ENCODE measurements at regions not wholly inside any gene's neighbourhood (a gene's known extent, or its start where the extent isn't known, plus 50 kb on each side); places are given as distances from the start of the nearest gene placed in this dataset.

DNA sequence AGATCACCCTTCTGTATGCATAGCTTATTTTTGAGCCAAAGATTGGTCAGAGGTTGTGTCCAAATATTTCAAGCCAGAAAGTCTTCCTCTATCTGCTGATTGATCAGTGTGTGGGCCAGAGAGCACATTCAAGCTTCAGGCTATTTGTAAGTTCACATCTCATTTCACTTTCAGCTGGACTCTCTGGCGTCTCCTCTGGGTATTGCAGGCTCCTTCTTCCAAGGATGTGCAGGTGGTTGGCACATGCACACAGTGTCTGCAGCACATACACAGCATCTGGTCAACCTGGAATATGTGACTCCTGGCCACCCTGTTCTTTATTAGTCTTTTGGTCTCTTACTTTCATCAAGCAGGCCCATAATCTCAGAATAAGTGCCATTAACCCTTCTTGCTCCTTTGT, 516.1 kb downstream of the ANXA1 start:
- TF ChIP-seq EP300 (IDR thresholded peaks at IDR 0.05) (no peak), POLR2A (IDR thresholded peaks at IDR 0.05; ENCODE audit: low read depth) (no peak)
- TF ChIP-seq, protein P1, sequence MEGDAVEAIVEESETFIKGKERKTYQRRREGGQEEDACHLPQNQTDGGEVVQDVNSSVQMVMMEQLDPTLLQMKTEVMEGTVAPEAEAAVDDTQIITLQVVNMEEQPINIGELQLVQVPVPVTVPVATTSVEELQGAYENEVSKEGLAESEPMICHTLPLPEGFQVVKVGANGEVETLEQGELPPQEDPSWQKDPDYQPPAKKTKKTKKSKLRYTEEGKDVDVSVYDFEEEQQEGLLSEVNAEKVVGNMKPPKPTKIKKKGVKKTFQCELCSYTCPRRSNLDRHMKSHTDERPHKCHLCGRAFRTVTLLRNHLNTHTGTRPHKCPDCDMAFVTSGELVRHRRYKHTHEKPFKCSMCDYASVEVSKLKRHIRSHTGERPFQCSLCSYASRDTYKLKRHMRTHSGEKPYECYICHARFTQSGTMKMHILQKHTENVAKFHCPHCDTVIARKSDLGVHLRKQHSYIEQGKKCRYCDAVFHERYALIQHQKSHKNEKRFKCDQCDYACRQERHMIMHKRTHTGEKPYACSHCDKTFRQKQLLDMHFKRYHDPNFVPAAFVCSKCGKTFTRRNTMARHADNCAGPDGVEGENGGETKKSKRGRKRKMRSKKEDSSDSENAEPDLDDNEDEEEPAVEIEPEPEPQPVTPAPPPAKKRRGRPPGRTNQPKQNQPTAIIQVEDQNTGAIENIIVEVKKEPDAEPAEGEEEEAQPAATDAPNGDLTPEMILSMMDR (IDR thresholded peaks at IDR 0.05): no peak

All from esophagus muscularis mucosa (tissue), 4 donors.